Tibial nerve (tissue), 4 donors: ENCODE measurements at regions not wholly inside any gene's neighbourhood (a gene's known extent, or its start where the extent isn't known, plus 50 kb on each side); places are given as distances from the start of the nearest gene placed in this dataset.

Experiments
- DNase-seq, 2 donors: peaks; one replicate each; pipeline ENCODE4 v3.0.0-alpha.2; 2019; ENCODE audit warnings: low spot score in 2 of 2
- H3K27ac ChIP-seq, 4 donors: fragments of 200-600 bp; sonication (generic) in 3 of 4; one replicate each; pipeline ENCODE4 v1.5.1; 2017 to 2019; ENCODE audit warnings: mild to moderate bottlenecking in 1 of 4
- H3K27me3 ChIP-seq, 2 donors: fragments of 200-600 bp; sonication (generic) in 1 of 2; one replicate each; pipeline versions ENCODE4 v1.5.1 to v1.6.0; 2017 to 2019
- H3K36me3 ChIP-seq, 3 donors: fragments of 200-600 bp; sonication (generic); one replicate each; pipeline ENCODE4 v1.5.1; 2018 to 2019
- H3K4me1 ChIP-seq, 4 donors: fragments of 200-600 bp; sonication (generic) in 3 of 4; one replicate each; pipeline ENCODE4 v1.5.1; 2017 to 2019
- H3K4me3 ChIP-seq, 4 donors: fragments of 200-600 bp; sonication (generic) in 3 of 4; one replicate each; pipeline ENCODE4 v1.5.1; 2017 to 2019; ENCODE audit warnings: mild to moderate bottlenecking in 1 of 4, moderate library complexity in 1 of 4
- H3K9me3 ChIP-seq, 4 donors: fragments of 200-600 bp; sonication (generic) in 3 of 4; one replicate each; pipeline ENCODE4 v1.5.1; 2017 to 2019
- EP300 ChIP-seq, 2 donors: sonication (generic); formaldehyde crosslinking; IDR thresholded peaks; one replicate each; pipeline ENCODE4 v1.6.1; 2017; ENCODE audit warnings: antibody characterized with exemption in 2 of 2, mild to moderate bottlenecking in 1 of 2
- POLR2A ChIP-seq, 2 donors: fragments of 450-650 bp; IDR thresholded peaks; one replicate each; pipeline ENCODE4 v1.6.1; 2017; ENCODE audit warnings: antibody characterized with exemption in 2 of 2, mild to moderate bottlenecking in 2 of 2, moderate library complexity in 2 of 2
- WGBS, 2 donors: methylation state at CpG; one replicate each; pipeline ENCODE4 v1.1.5; 2018; 5-methylcytosine and 5-hydroxymethylcytosine counted together
- TF ChIP-seq, protein P1 (sequence below), 5 experiments: fragments of 200-600 bp in 3 of 5; fragments of 450-650 bp in 2 of 5; sonication (generic) in 3 of 5; IDR thresholded peaks; one replicate each; pipeline ENCODE4 v1.5.1; 2016 to 2019; ENCODE audit warnings: antibody characterized with exemption in 5 of 5, mild to moderate bottlenecking in 3 of 5, moderate library complexity in 2 of 5

DNA sequence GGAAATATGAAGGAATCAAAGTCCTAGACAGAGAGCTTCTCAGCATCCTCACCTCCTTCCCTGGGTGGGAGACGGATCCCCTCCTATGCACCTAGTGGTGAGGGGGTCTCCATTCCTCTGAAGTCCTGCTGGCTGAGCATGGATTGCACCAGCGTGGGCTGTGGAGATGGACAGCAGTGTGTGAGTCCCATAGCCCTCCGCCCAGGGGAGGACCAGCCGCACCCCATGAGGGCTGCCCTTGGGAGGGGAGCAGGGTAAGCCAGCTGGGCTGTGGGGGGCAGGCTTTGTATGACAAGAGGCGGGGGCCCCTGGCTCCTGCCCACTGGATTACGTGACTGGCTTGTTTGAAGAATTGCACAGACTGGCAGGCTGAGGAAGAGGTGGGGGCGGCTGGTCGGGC, 768.2 kb downstream of the GALR1 start:
- no peak for DNase-seq
- H3K27me3 ChIP-seq: no peaks in the 10 kb centered on the region
- H3K4me1 ChIP-seq: no peaks in the 10 kb centered on the region
- no peak overlapping the region for H3K27ac ChIP-seq
- no peaks in the 10 kb centered on the region for H3K9me3 ChIP-seq
- no peak overlapping the region for H3K4me3 ChIP-seq
- WGBS, 2 donors: 78 to 80% methylated on average over 8 of the region's 8 CpGs
- TF ChIP-seq, protein P1, sequence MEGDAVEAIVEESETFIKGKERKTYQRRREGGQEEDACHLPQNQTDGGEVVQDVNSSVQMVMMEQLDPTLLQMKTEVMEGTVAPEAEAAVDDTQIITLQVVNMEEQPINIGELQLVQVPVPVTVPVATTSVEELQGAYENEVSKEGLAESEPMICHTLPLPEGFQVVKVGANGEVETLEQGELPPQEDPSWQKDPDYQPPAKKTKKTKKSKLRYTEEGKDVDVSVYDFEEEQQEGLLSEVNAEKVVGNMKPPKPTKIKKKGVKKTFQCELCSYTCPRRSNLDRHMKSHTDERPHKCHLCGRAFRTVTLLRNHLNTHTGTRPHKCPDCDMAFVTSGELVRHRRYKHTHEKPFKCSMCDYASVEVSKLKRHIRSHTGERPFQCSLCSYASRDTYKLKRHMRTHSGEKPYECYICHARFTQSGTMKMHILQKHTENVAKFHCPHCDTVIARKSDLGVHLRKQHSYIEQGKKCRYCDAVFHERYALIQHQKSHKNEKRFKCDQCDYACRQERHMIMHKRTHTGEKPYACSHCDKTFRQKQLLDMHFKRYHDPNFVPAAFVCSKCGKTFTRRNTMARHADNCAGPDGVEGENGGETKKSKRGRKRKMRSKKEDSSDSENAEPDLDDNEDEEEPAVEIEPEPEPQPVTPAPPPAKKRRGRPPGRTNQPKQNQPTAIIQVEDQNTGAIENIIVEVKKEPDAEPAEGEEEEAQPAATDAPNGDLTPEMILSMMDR (IDR thresholded peaks at IDR 0.05): no peak
- TF ChIP-seq EP300 (IDR thresholded peaks at IDR 0.05) (no peak), POLR2A (IDR thresholded peaks at IDR 0.05) (no peak)
- no peaks in the 10 kb centered on the region for H3K36me3 ChIP-seq

DNA sequence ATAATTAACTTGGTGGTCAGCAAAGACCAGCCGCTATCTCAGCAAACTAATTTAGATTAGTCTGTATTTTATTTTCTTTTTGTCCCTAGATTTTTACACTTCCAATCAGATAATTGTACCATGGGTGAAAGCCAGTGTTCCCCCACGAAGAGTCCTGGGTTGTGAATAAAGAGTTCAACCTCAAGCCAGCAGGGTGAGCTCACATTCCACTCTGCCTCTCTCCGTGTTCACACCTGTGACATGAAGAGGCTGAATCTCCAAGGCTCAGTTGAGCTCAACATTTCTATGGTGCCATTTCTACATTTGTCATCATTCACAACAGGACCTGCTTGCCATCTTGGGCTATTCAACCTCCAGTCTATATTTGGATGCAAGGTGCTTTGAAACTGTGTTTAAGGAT, 771.5 kb downstream of the GALR1 start:
- Histone ChIP-seq H3K27me3 (no peaks in the 10 kb centered on the region), H3K4me1 (no peaks in the 10 kb centered on the region), H3K9me3 (no peaks in the 10 kb centered on the region), H3K27ac (no peak overlapping the region), H3K4me3 (no peak overlapping the region), H3K36me3 (no peaks in the 10 kb centered on the region)
- DNase-seq: no peak
- WGBS, 2 donors: 53 to 60% methylated on average over 3 of the region's 3 CpGs
- TF ChIP-seq EP300 (IDR thresholded peaks at IDR 0.05) (no peak), POLR2A (IDR thresholded peaks at IDR 0.05) (no peak)
- TF ChIP-seq, protein P1 (IDR thresholded peaks at IDR 0.05): no peak

DNA sequence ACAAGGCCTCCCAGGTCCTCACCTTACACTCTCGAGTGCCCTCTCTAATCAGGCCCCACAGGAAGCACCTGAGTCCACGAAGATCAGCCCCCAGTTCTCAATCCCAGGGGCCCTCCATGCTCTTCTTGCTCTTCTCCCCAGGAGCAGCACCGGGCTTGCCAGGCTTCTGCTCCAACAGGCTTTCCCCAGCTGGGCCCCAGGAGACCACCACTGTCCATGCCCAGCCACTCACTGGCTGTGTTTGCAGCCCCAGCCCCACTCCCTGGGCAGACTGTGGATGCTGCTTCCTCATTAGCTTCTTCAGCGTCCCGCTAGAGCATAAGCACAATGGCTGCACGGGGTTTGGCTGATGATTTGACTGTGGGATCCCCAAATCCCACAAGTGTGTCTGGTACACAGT, 781.9 kb downstream of the GALR1 start:
- no peak overlapping the region for H3K27ac ChIP-seq
- H3K9me3 ChIP-seq: no peaks in the 10 kb centered on the region
- no peaks in the 10 kb centered on the region for H3K27me3 ChIP-seq
- H3K4me3 ChIP-seq: no peak overlapping the region
- WGBS, 2 donors: 57 to 67% methylated on average over 5 to 6 of the region's 6 CpGs
- DNase-seq: no peak
- no peaks in the 10 kb centered on the region for H3K4me1 ChIP-seq
- TF ChIP-seq EP300 (IDR thresholded peaks at IDR 0.05) (no peak), POLR2A (IDR thresholded peaks at IDR 0.05) (no peak)
- TF ChIP-seq, protein P1 (IDR thresholded peaks at IDR 0.05): no peak
- no peaks in the 10 kb centered on the region for H3K36me3 ChIP-seq

DNA sequence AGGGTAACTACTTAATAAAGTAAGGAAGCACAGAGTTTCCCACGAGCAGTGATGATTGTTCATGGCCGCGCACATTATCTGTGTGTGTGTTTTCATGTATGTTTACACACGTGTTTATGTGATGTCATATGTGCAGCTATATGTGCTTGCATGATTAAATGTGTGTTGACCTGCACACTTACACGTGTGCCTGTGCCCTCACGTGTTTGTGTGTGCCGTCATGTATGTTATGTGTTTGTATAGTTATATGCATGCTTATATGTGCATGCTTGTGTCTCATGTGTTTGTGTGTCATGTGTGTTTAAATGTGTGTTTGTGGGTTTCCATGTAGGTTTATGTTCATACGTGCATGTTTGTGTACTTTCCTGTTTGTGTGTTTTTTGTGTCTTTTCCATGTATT, 782.3 kb downstream of the GALR1 start:
- 89% methylated on average over 8 of the region's 8 CpGs for WGBS, 2 donors
- no peaks in the 10 kb centered on the region for H3K4me1 ChIP-seq
- H3K27ac ChIP-seq: no peak overlapping the region
- H3K4me3 ChIP-seq: no peak overlapping the region
- no peaks in the 10 kb centered on the region for H3K9me3 ChIP-seq
- no peaks in the 10 kb centered on the region for H3K36me3 ChIP-seq
- TF ChIP-seq, protein P1 (IDR thresholded peaks at IDR 0.05): no peak
- TF ChIP-seq POLR2A (IDR thresholded peaks at IDR 0.05) (no peak), EP300 (IDR thresholded peaks at IDR 0.05) (no peak)
- DNase-seq: no peak
- no peaks in the 10 kb centered on the region for H3K27me3 ChIP-seq

DNA sequence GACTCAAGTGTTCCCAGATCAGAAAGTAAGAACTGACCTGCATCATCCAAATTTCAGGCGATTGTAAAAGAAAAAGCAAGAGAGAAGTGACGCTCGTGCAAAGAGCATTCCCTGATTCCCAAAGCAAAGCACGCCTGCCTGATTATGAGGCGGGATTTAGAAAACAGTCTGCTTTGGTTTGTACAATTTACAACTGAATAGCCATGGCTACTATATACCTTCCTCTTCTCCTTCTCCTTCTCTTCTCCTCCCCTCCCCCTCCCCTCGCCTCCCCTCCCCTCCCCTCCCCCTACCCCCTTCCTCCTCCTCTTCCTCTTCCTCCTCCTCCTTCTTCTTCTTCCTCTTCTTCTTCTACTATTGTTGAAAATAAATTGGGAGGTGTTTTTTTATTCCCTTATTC, 782.9 kb downstream of the GALR1 start:
- TF ChIP-seq POLR2A (IDR thresholded peaks at IDR 0.05) (no peak), EP300 (IDR thresholded peaks at IDR 0.05) (no peak)
- TF ChIP-seq, protein P1 (IDR thresholded peaks at IDR 0.05): no peak
- Histone ChIP-seq H3K4me3 (no peak overlapping the region), H3K27ac (no peak overlapping the region), H3K9me3 (no peaks in the 10 kb centered on the region), H3K4me1 (no peaks in the 10 kb centered on the region), H3K36me3 (no peaks in the 10 kb centered on the region), H3K27me3 (no peaks in the 10 kb centered on the region)
- WGBS, 2 donors: 68 to 73% methylated on average over 6 of the region's 6 CpGs
- no peak for DNase-seq
